ENCODE measurements at regions not wholly inside any gene's neighbourhood (a gene's known extent, or its start where the extent isn't known, plus 50 kb on each side); places are given as distances from the start of the nearest gene placed in this dataset.

DNA sequence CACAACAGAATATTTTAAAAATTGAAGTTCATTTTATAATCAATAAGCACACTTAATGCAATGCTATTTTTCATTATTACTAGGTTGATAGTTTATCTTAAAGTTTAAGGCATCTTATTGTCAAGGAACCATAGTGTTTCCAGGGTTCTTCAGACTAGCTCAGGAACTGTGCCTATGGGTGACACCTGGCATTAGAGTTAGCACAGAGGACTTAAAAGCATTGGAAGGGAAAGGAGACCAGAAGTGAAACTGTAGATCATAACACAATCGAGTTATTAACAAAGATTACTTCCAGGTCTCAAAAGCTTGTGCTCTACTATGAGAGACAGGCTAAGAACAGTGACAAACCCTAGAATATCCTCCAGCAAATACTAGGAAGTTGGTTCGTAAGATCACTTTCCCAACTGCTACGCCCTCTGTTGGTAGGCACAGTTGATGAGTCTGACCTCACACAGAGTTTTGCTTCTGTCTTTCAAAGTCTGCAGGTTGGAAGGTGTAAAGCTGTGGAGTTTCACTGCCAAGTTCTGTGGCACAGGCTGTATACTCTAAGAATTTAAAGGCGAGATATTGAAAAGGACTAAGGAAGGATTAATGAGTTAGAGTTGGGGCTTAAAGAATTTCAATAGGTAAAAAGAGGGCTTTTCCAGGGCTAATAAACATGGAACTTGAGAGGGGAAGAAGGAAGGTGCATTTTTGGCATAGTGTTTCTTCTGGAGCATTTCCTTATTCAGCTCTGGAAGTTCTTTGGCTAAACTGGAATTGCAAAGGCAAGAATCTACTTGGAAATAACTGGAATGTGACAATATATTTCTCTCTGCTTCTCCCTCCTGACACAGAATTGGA, 531.3 kb upstream of the JAG1 start:
- WGBS (ENCODE audit: insufficient coverage) = 59% methylated on average over 2 of the region's 4 CpGs

DNA sequence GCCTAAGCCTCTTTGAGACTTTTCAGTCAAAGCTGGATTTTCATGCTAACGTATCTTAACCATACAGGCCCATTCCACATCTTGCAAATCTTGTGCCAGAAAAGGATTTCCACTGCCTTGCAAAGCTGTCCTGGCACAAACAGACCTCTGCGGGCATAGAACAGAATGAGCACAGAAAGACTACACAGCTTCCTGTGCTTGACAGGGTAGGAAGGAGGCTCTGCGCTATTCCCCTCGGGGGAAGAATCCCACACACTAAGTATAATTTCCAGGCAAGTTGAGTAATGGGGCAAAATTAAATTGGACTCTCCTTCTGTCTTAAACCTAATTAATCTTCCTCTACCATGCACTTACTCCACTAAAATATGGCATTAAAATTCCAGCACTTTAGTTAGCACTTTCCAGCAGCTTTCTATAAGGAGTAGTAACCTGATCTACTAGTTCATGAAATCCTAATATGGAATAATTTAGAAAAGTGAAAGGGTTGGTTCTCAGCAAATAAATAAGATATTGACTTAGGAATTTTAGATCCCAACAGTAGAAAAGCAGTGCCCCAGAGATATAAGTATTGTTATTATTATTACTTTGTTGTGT, 532.1 kb upstream of the JAG1 start:
- no peaks in the 10 kb centered on the region for H3K36me3 ChIP-seq (ENCODE audit: control insufficient read depth, insufficient read depth, low read length)
- H3K27me3 ChIP-seq (ENCODE audit: control insufficient read depth, insufficient read depth, low read length) = no peaks in the 10 kb centered on the region
- no peak for DNase-seq (ENCODE audit: low read depth in 4 of 6, low spot score in 6 of 6)
- no peak overlapping the region for H3K27ac ChIP-seq (ENCODE audit: low read depth, low read length)
- H3K4me1 ChIP-seq (ENCODE audit: control insufficient read depth, insufficient read depth, low read length) = no peaks in the 10 kb centered on the region
- H3K9me3 ChIP-seq (ENCODE audit: control insufficient read depth, insufficient read depth, low read length) = no peaks in the 10 kb centered on the region
- no peak overlapping the region for H3K4me3 ChIP-seq (ENCODE audit: low read depth, low read length)
- WGBS (ENCODE audit: insufficient coverage) = 100% methylated on average over 1 of the region's 4 CpGs

More for the DNA sequence above, 531.3 kb upstream of the JAG1 start:
- Histone ChIP-seq H3K9me3 (ENCODE audit: control insufficient read depth, insufficient read depth, low read length) (no peaks in the 10 kb centered on the region), H3K36me3 (ENCODE audit: control insufficient read depth, insufficient read depth, low read length) (no peaks in the 10 kb centered on the region), H3K27ac (ENCODE audit: low read depth, low read length) (no peak overlapping the region), H3K27me3 (ENCODE audit: control insufficient read depth, insufficient read depth, low read length) (no peaks in the 10 kb centered on the region), H3K4me1 (ENCODE audit: control insufficient read depth, insufficient read depth, low read length) (no peaks in the 10 kb centered on the region), H3K4me3 (ENCODE audit: low read depth, low read length) (no peak overlapping the region)
- DNase-seq (ENCODE audit: low read depth in 4 of 6, low spot score in 6 of 6) = peak in 3 of 6 donors; percentile 23 to 78 (median 58)

DNA sequence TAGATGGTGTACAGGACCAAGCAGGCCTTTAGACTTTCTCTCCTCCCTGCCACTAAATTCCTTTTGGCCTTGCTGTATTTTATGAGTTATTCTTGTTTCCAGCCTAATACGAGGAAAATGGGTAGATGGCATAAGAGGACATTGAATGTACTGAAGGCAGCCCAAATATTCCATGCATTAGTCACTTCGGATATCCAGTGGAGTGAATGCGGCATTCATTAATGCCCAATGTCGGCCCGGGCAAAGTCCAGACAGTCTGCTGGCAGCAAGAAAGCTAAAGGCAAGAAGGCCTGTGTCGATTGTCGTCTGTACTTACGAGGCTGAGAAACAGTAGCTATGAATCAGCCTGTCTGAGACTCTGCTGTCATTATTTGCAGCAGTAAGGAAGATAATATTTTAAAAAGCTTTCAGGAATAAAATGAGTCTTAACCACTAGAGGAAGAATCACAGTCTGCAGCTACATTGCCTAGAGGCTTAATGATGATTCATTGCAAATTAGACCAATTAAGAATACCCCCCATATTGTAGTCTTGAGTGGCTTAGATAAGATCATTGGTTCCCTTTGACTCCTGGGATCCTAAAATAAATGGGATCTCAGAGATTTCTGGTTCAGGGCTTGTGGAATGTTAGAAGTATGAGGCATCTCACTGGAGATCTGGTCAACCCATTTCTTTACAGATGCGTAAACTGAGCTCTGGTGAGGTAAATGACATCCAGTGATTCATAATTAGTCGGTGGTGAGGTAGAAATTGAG, 534.1 kb upstream of the JAG1 start:
- Histone ChIP-seq H3K36me3 (ENCODE audit: control insufficient read depth, insufficient read depth, low read length) (no peaks in the 10 kb centered on the region), H3K27ac (ENCODE audit: low read depth, low read length) (no peak overlapping the region), H3K4me1 (ENCODE audit: control insufficient read depth, insufficient read depth, low read length) (no peaks in the 10 kb centered on the region), H3K9me3 (ENCODE audit: control insufficient read depth, insufficient read depth, low read length) (no peaks in the 10 kb centered on the region), H3K4me3 (ENCODE audit: low read depth, low read length) (no peak overlapping the region), H3K27me3 (ENCODE audit: control insufficient read depth, insufficient read depth, low read length) (no peaks in the 10 kb centered on the region)
- no peak for DNase-seq (ENCODE audit: low read depth in 4 of 6, low spot score in 6 of 6)
- 86% methylated on average over 9 of the region's 10 CpGs for WGBS (ENCODE audit: insufficient coverage)

DNA sequence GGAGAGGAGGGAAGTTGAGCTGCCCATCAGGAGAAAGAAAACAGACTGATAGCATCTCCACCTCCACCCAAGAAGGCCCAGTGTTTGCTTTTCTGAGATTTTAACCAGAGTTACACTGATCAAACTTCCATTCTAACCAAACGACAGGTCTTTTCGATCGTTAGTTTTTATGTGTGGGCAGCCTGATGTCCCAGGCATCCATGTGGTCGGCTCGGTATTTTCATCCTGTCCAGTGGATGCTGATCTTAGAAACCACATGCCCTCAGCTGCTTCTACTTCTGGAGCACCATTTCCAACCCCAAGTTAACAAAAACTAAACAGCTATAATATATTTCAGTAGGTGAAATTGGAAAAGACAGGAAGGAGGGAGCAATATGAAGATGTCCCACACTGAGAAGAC, 536.8 kb upstream of the JAG1 start:
- no peak for DNase-seq (ENCODE audit: low read depth in 4 of 6, low spot score in 6 of 6)
- no peaks in the 10 kb centered on the region for H3K27me3 ChIP-seq (ENCODE audit: control insufficient read depth, insufficient read depth, low read length)
- 91% methylated on average over 3 of the region's 5 CpGs for WGBS (ENCODE audit: insufficient coverage)
- no peaks in the 10 kb centered on the region for H3K36me3 ChIP-seq (ENCODE audit: control insufficient read depth, insufficient read depth, low read length)
- H3K9me3 ChIP-seq (ENCODE audit: control insufficient read depth, insufficient read depth, low read length) = no peaks in the 10 kb centered on the region
- H3K4me3 ChIP-seq (ENCODE audit: low read depth, low read length) = no peak overlapping the region
- no peak overlapping the region for H3K27ac ChIP-seq (ENCODE audit: low read depth, low read length)
- no peaks in the 10 kb centered on the region for H3K4me1 ChIP-seq (ENCODE audit: control insufficient read depth, insufficient read depth, low read length)

DNA sequence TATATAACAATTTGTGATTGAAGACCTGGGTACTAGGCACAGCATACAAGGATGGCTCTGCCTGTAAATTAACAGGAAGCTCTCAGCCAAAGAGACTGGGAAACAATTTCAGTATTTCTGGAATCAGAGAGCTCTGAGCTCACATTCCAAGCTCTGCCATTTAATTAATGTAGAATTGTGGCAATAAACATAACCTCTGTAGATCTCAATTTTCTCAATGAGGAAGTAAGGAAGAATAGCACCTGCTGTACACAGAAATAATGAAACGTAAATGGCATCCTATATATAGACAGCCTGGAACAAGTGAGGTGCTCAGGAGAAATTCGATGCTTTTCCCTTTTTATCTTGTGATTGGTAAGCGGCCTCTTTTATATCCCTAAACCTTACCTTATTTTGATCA, 538.5 kb upstream of the JAG1 start:
- no peaks in the 10 kb centered on the region for H3K4me1 ChIP-seq (ENCODE audit: control insufficient read depth, insufficient read depth, low read length)
- DNase-seq (ENCODE audit: low read depth in 4 of 6, low spot score in 6 of 6) = peak in 1 of 6 donors; percentile 67
- H3K4me3 ChIP-seq (ENCODE audit: low read depth, low read length) = no peak overlapping the region
- no peaks in the 10 kb centered on the region for H3K36me3 ChIP-seq (ENCODE audit: control insufficient read depth, insufficient read depth, low read length)
- no peaks in the 10 kb centered on the region for H3K9me3 ChIP-seq (ENCODE audit: control insufficient read depth, insufficient read depth, low read length)
- no peaks in the 10 kb centered on the region for H3K27me3 ChIP-seq (ENCODE audit: control insufficient read depth, insufficient read depth, low read length)
- no peak overlapping the region for H3K27ac ChIP-seq (ENCODE audit: low read depth, low read length)
- WGBS (ENCODE audit: insufficient coverage) = 77% methylated on average over 2 of the region's 3 CpGs

DNA sequence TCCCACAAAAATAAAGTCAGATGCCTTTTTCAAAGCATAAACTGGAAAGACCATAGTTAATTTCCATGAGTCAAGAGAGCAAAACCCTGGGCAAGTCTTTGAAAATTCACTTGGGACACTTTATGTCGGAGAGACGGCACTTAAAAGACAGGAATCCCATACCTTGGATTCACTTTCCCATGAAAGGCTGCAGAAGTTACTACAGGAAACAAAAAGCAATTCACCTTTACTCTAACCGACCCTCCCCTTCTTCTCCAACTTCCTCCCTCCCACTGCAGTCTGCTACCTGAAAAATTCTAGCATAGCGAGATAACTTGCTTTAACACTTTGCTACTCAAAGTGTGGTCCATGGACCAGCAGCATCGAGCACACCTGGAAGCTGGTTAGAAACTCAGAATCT, 539.1 kb upstream of the JAG1 start:
- Histone ChIP-seq H3K4me1 (ENCODE audit: control insufficient read depth, insufficient read depth, low read length) (no peaks in the 10 kb centered on the region), H3K9me3 (ENCODE audit: control insufficient read depth, insufficient read depth, low read length) (no peaks in the 10 kb centered on the region), H3K27ac (ENCODE audit: low read depth, low read length) (no peak overlapping the region), H3K4me3 (ENCODE audit: low read depth, low read length) (no peak overlapping the region), H3K27me3 (ENCODE audit: control insufficient read depth, insufficient read depth, low read length) (no peaks in the 10 kb centered on the region), H3K36me3 (ENCODE audit: control insufficient read depth, insufficient read depth, low read length) (no peaks in the 10 kb centered on the region)
- 84% methylated on average over 5 of the region's 5 CpGs for WGBS (ENCODE audit: insufficient coverage)
- no peak for DNase-seq (ENCODE audit: low read depth in 4 of 6, low spot score in 6 of 6)

DNA sequence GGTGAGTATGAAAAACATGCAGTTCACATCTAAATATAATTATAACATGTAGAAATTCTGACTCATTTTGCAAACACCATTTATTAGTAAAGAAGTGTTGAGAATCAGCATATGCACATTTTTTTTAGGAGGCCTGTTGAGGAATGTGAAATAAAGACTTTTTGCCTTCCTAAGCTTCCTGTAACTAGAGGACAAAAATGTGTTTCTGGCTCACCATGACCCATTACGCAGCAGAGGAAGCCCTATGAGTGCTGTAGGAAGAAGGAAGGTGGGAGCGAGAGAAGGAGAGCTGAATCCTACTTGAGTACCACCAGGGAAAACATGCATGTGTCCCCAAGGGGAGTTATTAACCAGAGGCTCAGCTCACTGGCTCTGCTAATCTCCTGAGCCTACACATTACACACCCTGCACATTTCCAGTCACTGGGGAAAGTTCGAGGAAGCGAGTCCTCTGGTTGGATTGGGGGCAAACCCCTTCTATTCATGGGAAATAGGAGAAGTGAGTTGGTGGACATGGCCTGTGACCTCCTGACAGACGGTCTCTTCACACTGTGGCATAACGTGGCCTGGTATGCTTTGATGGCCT, 540.5 kb upstream of the JAG1 start:
- no peaks in the 10 kb centered on the region for H3K9me3 ChIP-seq (ENCODE audit: control insufficient read depth, insufficient read depth, low read length)
- no peaks in the 10 kb centered on the region for H3K27me3 ChIP-seq (ENCODE audit: control insufficient read depth, insufficient read depth, low read length)
- 80% methylated on average over 3 of the region's 6 CpGs for WGBS (ENCODE audit: insufficient coverage)
- H3K36me3 ChIP-seq (ENCODE audit: control insufficient read depth, insufficient read depth, low read length) = no peaks in the 10 kb centered on the region
- H3K4me1 ChIP-seq (ENCODE audit: control insufficient read depth, insufficient read depth, low read length) = no peaks in the 10 kb centered on the region
- DNase-seq (ENCODE audit: low read depth in 4 of 6, low spot score in 6 of 6) = peak in 1 of 6 donors; percentile 39
- no peak overlapping the region for H3K27ac ChIP-seq (ENCODE audit: low read depth, low read length)
- H3K4me3 ChIP-seq (ENCODE audit: low read depth, low read length) = no peak overlapping the region

DNA sequence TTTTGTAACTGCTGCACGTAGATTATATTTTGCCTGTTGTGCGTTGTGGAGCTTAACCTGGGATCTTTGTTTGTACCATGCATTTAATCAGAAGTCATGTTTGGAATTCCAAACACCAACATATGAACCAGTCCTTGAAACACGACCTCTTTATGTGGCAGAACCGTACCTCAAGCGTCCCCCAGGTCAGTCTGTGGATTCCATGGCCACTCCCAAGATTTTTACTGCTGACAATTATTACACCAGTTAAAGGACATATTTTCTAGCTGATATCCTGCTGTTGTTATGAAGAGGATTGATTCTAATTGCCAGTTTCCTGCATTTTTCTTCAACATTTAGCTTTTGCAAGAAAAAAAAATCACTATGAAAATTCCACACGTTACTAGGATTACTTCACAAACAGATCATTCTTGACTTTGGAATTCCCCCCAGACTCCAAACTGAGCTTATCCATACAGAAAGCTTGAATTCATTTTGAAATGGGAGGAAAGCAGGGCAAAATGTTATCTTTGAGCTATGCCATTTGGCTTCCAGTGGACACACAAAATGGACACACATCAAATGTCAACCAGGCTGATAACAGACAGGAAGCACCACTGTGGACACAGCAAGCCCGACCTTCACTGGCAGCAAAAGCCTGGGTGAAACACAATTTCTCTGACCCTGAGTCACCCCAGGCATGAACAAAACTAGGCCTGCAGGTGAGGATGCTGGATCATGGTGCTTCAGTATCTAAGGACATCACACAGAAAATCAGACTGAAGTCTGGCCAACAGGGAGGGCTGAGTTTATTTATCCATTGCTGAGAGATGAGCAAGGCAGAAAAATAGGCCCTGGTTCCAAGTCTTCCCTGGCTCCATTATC, 542.9 kb upstream of the JAG1 start:
- Histone ChIP-seq H3K4me3 (ENCODE audit: low read depth, low read length) (no peak overlapping the region), H3K27me3 (ENCODE audit: control insufficient read depth, insufficient read depth, low read length) (no peaks in the 10 kb centered on the region), H3K9me3 (ENCODE audit: control insufficient read depth, insufficient read depth, low read length) (no peaks in the 10 kb centered on the region), H3K36me3 (ENCODE audit: control insufficient read depth, insufficient read depth, low read length) (no peaks in the 10 kb centered on the region), H3K27ac (ENCODE audit: low read depth, low read length) (peak overlapping the region; percentile 8), H3K4me1 (ENCODE audit: control insufficient read depth, insufficient read depth, low read length) (no peaks in the 10 kb centered on the region)
- DNase-seq (ENCODE audit: low read depth in 4 of 6, low spot score in 6 of 6) = peak in 1 of 6 donors; percentile 54
- WGBS (ENCODE audit: insufficient coverage) = 80% methylated on average over 2 of the region's 7 CpGs

Data from spinal cord (tissue), 9 donors.